Epithelial cell of proximal tubule (primary cell): ENCODE measurements at regions not wholly inside any gene's neighbourhood (a gene's known extent, or its start where the extent isn't known, plus 50 kb on each side); places are given as distances from the start of the nearest gene placed in this dataset.

Source experiments
- DNase-seq: peaks from one replicate; pipeline ENCODE4 v3.0.0-alpha.2; 2011; ENCODE audit warnings: low read depth
- H3K4me3 ChIP-seq: 2 replicates; pipeline ENCODE4 v1.5.1; 2011; ENCODE audit warnings: low read depth, mild to moderate bottlenecking, low read length
- CTCF ChIP-seq: conservative IDR thresholded peaks from 2 replicates; pipeline ENCODE4 v1.5.1; 2012; ENCODE audit warnings: low read depth, mild to moderate bottlenecking, low read length

GRCh38 chr13:68168448-68168847 lies 938.3 kb upstream of the PCDH9 start:
- DNase-seq: no peak
- no peak overlapping the region for H3K4me3 ChIP-seq
- no peak for TF ChIP-seq CTCF

- no peak for TF ChIP-seq CTCF
- H3K4me3 ChIP-seq: no peak overlapping the region
- DNase-seq: no peak
These were observed 930.3 kb upstream of the PCDH9 start for GRCh38 chr13:68160466-68160865.

GRCh38 chr13:68152414-68152813 lies 922.3 kb upstream of the PCDH9 start:
- no peak for TF ChIP-seq CTCF
- no peak overlapping the region for H3K4me3 ChIP-seq
- no peak for DNase-seq

GRCh38 chr13:68145852-68146251 lies 915.7 kb upstream of the PCDH9 start:
- TF ChIP-seq CTCF: no peak
- H3K4me3 ChIP-seq: no peak overlapping the region
- no peak for DNase-seq

- TF ChIP-seq CTCF: no peak
- H3K4me3 ChIP-seq: no peak overlapping the region
- DNase-seq: no peak
These were observed 898.3 kb upstream of the PCDH9 start for GRCh38 chr13:68128297-68128915.

GRCh38 chr13:68125087-68125480 lies 894.9 kb upstream of the PCDH9 start:
- no peak for TF ChIP-seq CTCF
- no peak overlapping the region for H3K4me3 ChIP-seq
- no peak for DNase-seq

- H3K4me3 ChIP-seq: no peak overlapping the region
- DNase-seq: no peak
- TF ChIP-seq CTCF: no peak
These were observed 894.4 kb upstream of the PCDH9 start for GRCh38 chr13:68124437-68125086.
